Inflammatory macrophage treated with lipopolysaccharide for 1 hour (primary cell): ENCODE measurements at regions not wholly inside any gene's neighbourhood (a gene's known extent, or its start where the extent isn't known, plus 50 kb on each side); places are given as distances from the start of the nearest gene placed in this dataset.

Source experiments
- DNase-seq, 2 donors: peaks; one replicate each; pipeline ENCODE4 v3.0.0-alpha.2; 2020 to 2022

GRCh38 chr14:104343690-104344640 is 205.6 kb downstream of the KIF26A start:
- no peak for DNase-seq

GRCh38 chr14:104344818-104345620 is 206.6 kb downstream of the KIF26A start:
- DNase-seq, result no peak

GRCh38 chr14:104345621-104346462 is 207.5 kb downstream of the KIF26A start:
- DNase-seq, result no peak

GRCh38 chr14:104346608-104347007 is 208.2 kb downstream of the KIF26A start:
- DNase-seq, result no peak

GRCh38 chr14:104348741-104349140 is 210.4 kb downstream of the KIF26A start:
- no peak for DNase-seq

GRCh38 chr14:104349950-104350349 is 211.6 kb downstream of the KIF26A start:
- DNase-seq, result no peak

GRCh38 chr14:104350463-104351185 is 212.2 kb downstream of the KIF26A start:
- no peak for DNase-seq

- no peak for DNase-seq
Measured at GRCh38 chr14:104351849-104352492, 213.6 kb downstream of the KIF26A start.

GRCh38 chr14:104352493-104353220 is 214.3 kb downstream of the KIF26A start:
- no peak for DNase-seq

GRCh38 chr14:104353221-104353920 is 215.0 kb downstream of the KIF26A start:
- DNase-seq, result no peak

- DNase-seq, result no peak
Measured at GRCh38 chr14:104353921-104354701, 215.7 kb downstream of the KIF26A start.

GRCh38 chr14:104355101-104356019 is 217.0 kb downstream of the KIF26A start:
- no peak for DNase-seq

GRCh38 chr14:104356020-104356737 is 217.8 kb downstream of the KIF26A start:
- DNase-seq, result no peak

- DNase-seq, result no peak
Measured at GRCh38 chr14:104356738-104357688, 218.6 kb downstream of the KIF26A start.

GRCh38 chr14:104357689-104358527 is 219.5 kb downstream of the KIF26A start:
- DNase-seq, result no peak
